HepG2 (cell line): ENCODE measurements at regions not wholly inside any gene's neighbourhood (a gene's known extent, or its start where the extent isn't known, plus 50 kb on each side); places are given as distances from the start of the nearest gene placed in this dataset.

Experiments used
- ATAC-seq: fragments of 200-7000 bp; cut with Tn5 transposase; 3 replicates; pipeline ENCODE4 v1.9.1; 2020; ENCODE audit warnings: mild to moderate bottlenecking, moderate library complexity
- BruUV-seq: library from RNA; stranded (reverse); fragments of 400-500 nt; replicated peaks from 2 replicates; lab custom pipeline; 2021; lab: Mats Ljungman, UMichigan
- CTCF ChIA-PET: fragments of 300-600 bp; formaldehyde crosslinking; extraction: SDS; loops from one replicate; lab custom pipeline; 2021; ENCODE audit warnings: low total read pairs, inconsistent platforms, low intra/inter-chr PET ratio; lab: Yijun Ruan, JAX
- POLR2A ChIA-PET: fragments of 350-600 bp; sonication (Branson Sonifier 250); formaldehyde crosslinking; loops from one replicate; lab custom pipeline; 2020; ENCODE audit warnings: antibody characterized with exemption, inconsistent platforms; lab: Yijun Ruan, JAX
- DNase-seq: peaks from one replicate; pipeline ENCODE4 v3.0.0-alpha.2; 2015; ENCODE audit warnings: low spot score
- FAIRE-seq: peaks from 3 replicates; lab custom pipeline; 2011; peaks lifted over from hg19 to GRCh38; lab: Jason Lieb, UNC
- H2AFZ ChIP-seq: one replicate; pipeline ENCODE4 v1.6.1; 2011; ENCODE audit warnings: low read length, inconsistent platforms
- H3K27ac ChIP-seq: fragments of 300-600 bp; 3 replicates; pipeline ENCODE4 v1.8.0; 2011; ENCODE audit warnings: mixed run types, mild to moderate bottlenecking, mixed read lengths, low read length, inconsistent platforms; ENCODE audit not compliant: insufficient read depth; ENCODE audit errors: extremely low read length
- H3K27me3 ChIP-seq, 2 experiments: fragments of 200-600 bp in 1 of 2; 2 replicates in 1 of 2; 3 replicates in 1 of 2; pipeline versions ENCODE4 v1.6.0 to v1.8.0; 2011; ENCODE audit warnings: low read length in 2 of 2, mild to moderate bottlenecking in 2 of 2, moderate library complexity in 2 of 2, inconsistent platforms in 1 of 2; ENCODE audit not compliant: insufficient read depth in 2 of 2, control insufficient read depth in 1 of 2
- H3K36me3 ChIP-seq, 2 experiments: fragments of 200-600 bp in 1 of 2; replicated peaks in 1 of 2; 2 replicates in 1 of 2; 3 replicates in 1 of 2; pipeline versions ENCODE4 v1.5.1 to v1.8.0; 2011; ENCODE audit warnings: low read length in 2 of 2, inconsistent platforms in 1 of 2; ENCODE audit not compliant: insufficient read depth in 2 of 2, control insufficient read depth in 1 of 2
- H3K4me1 ChIP-seq: 2 replicates; pipeline ENCODE4 v1.5.1; 2012; ENCODE audit warnings: low read length, inconsistent platforms; ENCODE audit not compliant: insufficient read depth
- H3K4me2 ChIP-seq: 2 replicates; pipeline ENCODE4 v1.6.0; 2011; ENCODE audit warnings: low read depth, low read length, inconsistent platforms
- H3K4me3 ChIP-seq, 3 experiments: fragments of 200-600 bp in 1 of 3; sonication (generic), shearing (Covaris generic) in 1 of 3; replicated peaks in 1 of 3; 2 replicates each; pipeline ENCODE4 v1.5.1; 2011 to 2016; ENCODE audit warnings: low read length in 3 of 3, inconsistent platforms in 2 of 3, low read depth in 2 of 3, mild to moderate bottlenecking in 2 of 3, control low read depth in 1 of 3, mixed read lengths in 1 of 3; ENCODE audit not compliant: insufficient read depth in 1 of 3
- H3K79me2 ChIP-seq: one replicate; pipeline ENCODE4 v1.6.1; 2011; ENCODE audit warnings: low read length, inconsistent platforms; ENCODE audit not compliant: insufficient read depth
- H3K9ac ChIP-seq: 2 replicates; pipeline ENCODE4 v1.6.0; 2011; ENCODE audit warnings: mild to moderate bottlenecking, low read depth, low read length, inconsistent platforms; ENCODE audit not compliant: insufficient read depth
- H3K9me3 ChIP-seq: 2 replicates; pipeline ENCODE4 v1.5.1; 2012; ENCODE audit warnings: mild to moderate bottlenecking, low read length
- H4K20me1 ChIP-seq: 2 replicates; pipeline ENCODE4 v1.6.0; 2011; ENCODE audit warnings: inconsistent platforms, mild to moderate bottlenecking, low read length, moderate library complexity; ENCODE audit not compliant: insufficient read depth
- FOXP1 ChIP-seq, 2 experiments: fragments of 450-650 bp in 1 of 2; IDR thresholded peaks; 2 replicates each; pipeline ENCODE4 v1.6.1; 2017 to 2018; ENCODE audit warnings: antibody characterized with exemption in 1 of 2
- HNRNPH1 ChIP-seq: fragments of 200-400 bp; formaldehyde crosslinking; optimal IDR thresholded peaks from 2 replicates; pipeline ENCODE3; 2017; ENCODE audit warnings: mild to moderate bottlenecking, low read depth, low read length
- KLF15 ChIP-seq: sonication (generic); formaldehyde crosslinking; IDR thresholded peaks from 2 replicates; pipeline ENCODE4 v1.8.1; 2023; ENCODE audit warnings: borderline replicate concordance, mild to moderate bottlenecking, inconsistent platforms, missing genetic modification reagents, mixed read lengths
- MTA1 ChIP-seq: sonication (generic); formaldehyde crosslinking; IDR thresholded peaks from 2 replicates; pipeline ENCODE4 v1.4.0; 2020; ENCODE audit warnings: missing genetic modification reagents, mild to moderate bottlenecking, borderline replicate concordance
- NR3C1 ChIP-seq: sonication (generic); formaldehyde crosslinking; IDR thresholded peaks from 2 replicates; pipeline ENCODE4 v1.4.0; 2020; ENCODE audit warnings: missing genetic modification reagents
- PCBP1 ChIP-seq: fragments of 200-400 bp; formaldehyde crosslinking; IDR thresholded peaks from 2 replicates; pipeline ENCODE4 v1.6.1; 2017; ENCODE audit warnings: mild to moderate bottlenecking, low read depth, low read length, borderline replicate concordance
- POLR2G ChIP-seq: fragments of 200-400 bp; formaldehyde crosslinking; IDR thresholded peaks from 2 replicates; pipeline ENCODE4 v1.6.1; 2018; ENCODE audit warnings: mild to moderate bottlenecking, low read depth, low read length, moderate library complexity
- THYN1 ChIP-seq: sonication (generic); formaldehyde crosslinking; IDR thresholded peaks from 2 replicates; pipeline ENCODE4 v1.8.1; 2023; ENCODE audit warnings: low read depth, mild to moderate bottlenecking, moderate library complexity, missing genetic modification reagents, borderline replicate concordance
- WGBS: methylation state at CpG from one replicate; pipeline ENCODE4 v1.1.6; 2017; ENCODE audit warnings: low lambda C conversion rate; 5-methylcytosine and 5-hydroxymethylcytosine counted together
- in situ Hi-C: cut with HindIII; loops from 2 replicates; pipeline ENCODE4 v1.10.0; 2017; ENCODE audit warnings: low pct_unique_long_range_greater_than_20kb; ENCODE audit not compliant: extremely low pct_ligation_motif_present
- intact Hi-C: fragments of 100-400 bp; cut with micrococcal nuclease; formaldehyde crosslinking; loops from one replicate; pipeline ENCODE4 v1.10.0; 2022; ENCODE audit not compliant: unreplicated experiment
- TF ChIP-seq, protein P1 (sequence below): IDR thresholded peaks from 2 replicates; pipeline ENCODE4 v1.6.1; 2012; ENCODE audit warnings: low read depth, low read length, improper control_type of control experiment
- TF ChIP-seq, protein P2 (sequence below): IDR thresholded peaks from 2 replicates; pipeline ENCODE4 v1.6.1; 2016; ENCODE audit warnings: low read depth, missing genetic modification reagents, missing compliant biosample characterization
- TF ChIP-seq, protein P3 (sequence below), 2 experiments: sonication (generic) in 1 of 2; formaldehyde crosslinking in 1 of 2; IDR thresholded peaks; 2 replicates each; pipeline versions ENCODE4 v1.4.0 to v1.6.1; 2018 to 2020; ENCODE audit warnings: missing genetic modification reagents in 2 of 2, borderline replicate concordance in 1 of 2, low read depth in 1 of 2, mild to moderate bottlenecking in 1 of 2, missing biosample characterization in 1 of 2
- TF ChIP-seq, protein P4 (sequence below): sonication (generic); formaldehyde crosslinking; IDR thresholded peaks from 2 replicates; pipeline ENCODE4 v1.5.0; 2020; ENCODE audit warnings: mild to moderate bottlenecking, missing genetic modification reagents

DNA sequence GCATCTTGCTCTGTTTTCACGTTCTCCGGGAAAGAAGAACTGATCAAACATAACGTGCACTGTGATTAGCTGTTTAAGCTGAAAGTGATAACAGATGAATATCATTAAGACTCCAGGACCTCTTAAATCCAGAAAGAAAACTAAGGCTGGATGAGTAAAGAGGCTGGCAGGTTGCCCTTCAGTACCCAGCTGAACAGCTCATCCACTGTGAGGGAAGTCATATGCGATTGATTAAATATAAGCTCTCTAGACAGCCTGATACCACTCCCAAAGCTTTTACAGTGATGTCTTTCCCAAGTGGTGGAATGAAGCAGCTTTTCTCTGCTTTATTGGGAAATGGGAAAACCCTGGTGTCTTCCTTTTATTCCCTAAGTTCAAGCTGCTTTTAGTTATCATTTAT lies 116.9 kb downstream of the EFNB2 start:
- Histone ChIP-seq H3K9me3 (no peaks in the 10 kb centered on the region), H3K79me2 (no peaks in the 10 kb centered on the region), H3K27me3 (0 out of 5 replicates have a peak, but pooled peaks cover 0 to 3% of the 10 kb centered on the region in 2 experiments), H4K20me1 (no peaks in the 10 kb centered on the region), H3K4me1 (no peaks in the 10 kb centered on the region), H3K4me2 (no peak overlapping the region), H3K9ac (no peak overlapping the region), H3K4me3 (no peak overlapping the region), H3K27ac (no peak overlapping the region), H3K36me3 (no peaks in the 10 kb centered on the region), H2AFZ (no peak overlapping the region)
- in situ Hi-C loops (no loop called here), intact Hi-C loops (no loop called here)
- 0% methylated on average over 4 of the region's 4 CpGs for WGBS
- BruUV-seq: no TSS peak
- ATAC-seq (no peak), FAIRE-seq (no peak), DNase-seq (no peak)
- POLR2A ChIA-PET: no interaction called here
- CTCF ChIA-PET: no interaction called here
- TF ChIP-seq POLR2G (no peak), FOXP1 (IDR thresholded peaks at IDR 0.05) (no peak), FOXP1 (CRISPR knock-in tag; IDR thresholded peaks at IDR 0.05) (no peak), KLF15 (CRISPR knock-in tag) (no peak), THYN1 (CRISPR knock-in tag) (no peak), HNRNPH1 (no peak), PCBP1 (no peak), NR3C1 (CRISPR knock-in tag) (no peak), MTA1 (CRISPR knock-in tag) (no peak)
- TF ChIP-seq, protein P1, sequence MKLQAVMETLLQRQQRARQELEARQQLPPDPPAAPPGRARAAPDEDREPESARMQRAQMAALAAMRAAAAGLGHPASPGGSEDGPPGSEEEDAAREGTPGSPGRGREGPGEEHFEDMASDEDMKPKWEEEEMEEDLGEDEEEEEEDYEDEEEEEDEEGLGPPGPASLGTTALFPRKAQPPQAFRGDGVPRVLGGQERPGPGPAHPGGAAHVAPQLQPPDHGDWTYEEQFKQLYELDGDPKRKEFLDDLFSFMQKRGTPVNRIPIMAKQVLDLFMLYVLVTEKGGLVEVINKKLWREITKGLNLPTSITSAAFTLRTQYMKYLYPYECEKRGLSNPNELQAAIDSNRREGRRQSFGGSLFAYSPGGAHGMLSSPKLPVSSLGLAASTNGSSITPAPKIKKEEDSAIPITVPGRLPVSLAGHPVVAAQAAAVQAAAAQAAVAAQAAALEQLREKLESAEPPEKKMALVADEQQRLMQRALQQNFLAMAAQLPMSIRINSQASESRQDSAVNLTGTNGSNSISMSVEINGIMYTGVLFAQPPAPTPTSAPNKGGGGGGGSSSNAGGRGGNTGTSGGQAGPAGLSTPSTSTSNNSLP: no peak
- TF ChIP-seq, protein P2, sequence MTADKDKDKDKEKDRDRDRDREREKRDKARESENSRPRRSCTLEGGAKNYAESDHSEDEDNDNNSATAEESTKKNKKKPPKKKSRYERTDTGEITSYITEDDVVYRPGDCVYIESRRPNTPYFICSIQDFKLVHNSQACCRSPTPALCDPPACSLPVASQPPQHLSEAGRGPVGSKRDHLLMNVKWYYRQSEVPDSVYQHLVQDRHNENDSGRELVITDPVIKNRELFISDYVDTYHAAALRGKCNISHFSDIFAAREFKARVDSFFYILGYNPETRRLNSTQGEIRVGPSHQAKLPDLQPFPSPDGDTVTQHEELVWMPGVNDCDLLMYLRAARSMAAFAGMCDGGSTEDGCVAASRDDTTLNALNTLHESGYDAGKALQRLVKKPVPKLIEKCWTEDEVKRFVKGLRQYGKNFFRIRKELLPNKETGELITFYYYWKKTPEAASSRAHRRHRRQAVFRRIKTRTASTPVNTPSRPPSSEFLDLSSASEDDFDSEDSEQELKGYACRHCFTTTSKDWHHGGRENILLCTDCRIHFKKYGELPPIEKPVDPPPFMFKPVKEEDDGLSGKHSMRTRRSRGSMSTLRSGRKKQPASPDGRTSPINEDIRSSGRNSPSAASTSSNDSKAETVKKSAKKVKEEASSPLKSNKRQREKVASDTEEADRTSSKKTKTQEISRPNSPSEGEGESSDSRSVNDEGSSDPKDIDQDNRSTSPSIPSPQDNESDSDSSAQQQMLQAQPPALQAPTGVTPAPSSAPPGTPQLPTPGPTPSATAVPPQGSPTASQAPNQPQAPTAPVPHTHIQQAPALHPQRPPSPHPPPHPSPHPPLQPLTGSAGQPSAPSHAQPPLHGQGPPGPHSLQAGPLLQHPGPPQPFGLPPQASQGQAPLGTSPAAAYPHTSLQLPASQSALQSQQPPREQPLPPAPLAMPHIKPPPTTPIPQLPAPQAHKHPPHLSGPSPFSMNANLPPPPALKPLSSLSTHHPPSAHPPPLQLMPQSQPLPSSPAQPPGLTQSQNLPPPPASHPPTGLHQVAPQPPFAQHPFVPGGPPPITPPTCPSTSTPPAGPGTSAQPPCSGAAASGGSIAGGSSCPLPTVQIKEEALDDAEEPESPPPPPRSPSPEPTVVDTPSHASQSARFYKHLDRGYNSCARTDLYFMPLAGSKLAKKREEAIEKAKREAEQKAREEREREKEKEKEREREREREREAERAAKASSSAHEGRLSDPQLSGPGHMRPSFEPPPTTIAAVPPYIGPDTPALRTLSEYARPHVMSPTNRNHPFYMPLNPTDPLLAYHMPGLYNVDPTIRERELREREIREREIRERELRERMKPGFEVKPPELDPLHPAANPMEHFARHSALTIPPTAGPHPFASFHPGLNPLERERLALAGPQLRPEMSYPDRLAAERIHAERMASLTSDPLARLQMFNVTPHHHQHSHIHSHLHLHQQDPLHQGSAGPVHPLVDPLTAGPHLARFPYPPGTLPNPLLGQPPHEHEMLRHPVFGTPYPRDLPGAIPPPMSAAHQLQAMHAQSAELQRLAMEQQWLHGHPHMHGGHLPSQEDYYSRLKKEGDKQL (CRISPR knock-in tag): no peak
- TF ChIP-seq, protein P3, sequence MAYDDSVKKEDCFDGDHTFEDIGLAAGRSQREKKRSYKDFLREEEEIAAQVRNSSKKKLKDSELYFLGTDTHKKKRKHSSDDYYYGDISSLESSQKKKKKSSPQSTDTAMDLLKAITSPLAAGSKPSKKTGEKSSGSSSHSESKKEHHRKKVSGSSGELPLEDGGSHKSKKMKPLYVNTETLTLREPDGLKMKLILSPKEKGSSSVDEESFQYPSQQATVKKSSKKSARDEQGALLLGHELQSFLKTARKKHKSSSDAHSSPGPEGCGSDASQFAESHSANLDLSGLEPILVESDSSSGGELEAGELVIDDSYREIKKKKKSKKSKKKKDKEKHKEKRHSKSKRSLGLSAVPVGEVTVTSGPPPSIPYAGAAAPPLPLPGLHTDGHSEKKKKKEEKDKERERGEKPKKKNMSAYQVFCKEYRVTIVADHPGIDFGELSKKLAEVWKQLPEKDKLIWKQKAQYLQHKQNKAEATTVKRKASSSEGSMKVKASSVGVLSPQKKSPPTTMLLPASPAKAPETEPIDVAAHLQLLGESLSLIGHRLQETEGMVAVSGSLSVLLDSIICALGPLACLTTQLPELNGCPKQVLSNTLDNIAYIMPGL (CRISPR knock-in tag; IDR thresholded peaks at IDR 0.05; ENCODE audit: borderline replicate concordance in 1 of 2, low read depth in 1 of 2): no peak
- TF ChIP-seq, protein P4, sequence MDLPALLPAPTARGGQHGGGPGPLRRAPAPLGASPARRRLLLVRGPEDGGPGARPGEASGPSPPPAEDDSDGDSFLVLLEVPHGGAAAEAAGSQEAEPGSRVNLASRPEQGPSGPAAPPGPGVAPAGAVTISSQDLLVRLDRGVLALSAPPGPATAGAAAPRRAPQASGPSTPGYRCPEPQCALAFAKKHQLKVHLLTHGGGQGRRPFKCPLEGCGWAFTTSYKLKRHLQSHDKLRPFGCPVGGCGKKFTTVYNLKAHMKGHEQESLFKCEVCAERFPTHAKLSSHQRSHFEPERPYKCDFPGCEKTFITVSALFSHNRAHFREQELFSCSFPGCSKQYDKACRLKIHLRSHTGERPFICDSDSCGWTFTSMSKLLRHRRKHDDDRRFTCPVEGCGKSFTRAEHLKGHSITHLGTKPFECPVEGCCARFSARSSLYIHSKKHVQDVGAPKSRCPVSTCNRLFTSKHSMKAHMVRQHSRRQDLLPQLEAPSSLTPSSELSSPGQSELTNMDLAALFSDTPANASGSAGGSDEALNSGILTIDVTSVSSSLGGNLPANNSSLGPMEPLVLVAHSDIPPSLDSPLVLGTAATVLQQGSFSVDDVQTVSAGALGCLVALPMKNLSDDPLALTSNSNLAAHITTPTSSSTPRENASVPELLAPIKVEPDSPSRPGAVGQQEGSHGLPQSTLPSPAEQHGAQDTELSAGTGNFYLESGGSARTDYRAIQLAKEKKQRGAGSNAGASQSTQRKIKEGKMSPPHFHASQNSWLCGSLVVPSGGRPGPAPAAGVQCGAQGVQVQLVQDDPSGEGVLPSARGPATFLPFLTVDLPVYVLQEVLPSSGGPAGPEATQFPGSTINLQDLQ (CRISPR knock-in tag): no peak
